CD8-positive, alpha-beta memory T cell (primary cell): ENCODE measurements at regions not wholly inside any gene's neighbourhood (a gene's known extent, or its start where the extent isn't known, plus 50 kb on each side); places are given as distances from the start of the nearest gene placed in this dataset.

ENCODE experiments used
- CTCF ChIA-PET: fragments of 350-600 bp; sonication (Branson Sonifier 250); formaldehyde crosslinking; loops from one replicate; lab custom pipeline; 2021; ENCODE audit warnings: antibody characterized with exemption; lab: Charles Lee
- POLR2A ChIA-PET: fragments of 350-600 bp; sonication (Branson Sonifier 250); formaldehyde crosslinking; loops from one replicate; lab custom pipeline; 2021; ENCODE audit warnings: antibody characterized with exemption; lab: Charles Lee
- DNase-seq, 5 donors: peaks; one replicate each; pipeline versions ENCODE4 v3.0.0 to v3.0.0-alpha.2; 2020 to 2022; ENCODE audit warnings: mixed read lengths in 1 of 5
- H3K27ac ChIP-seq: one replicate; pipeline ENCODE4 v1.7.0; 2013; ENCODE audit warnings: low read depth, mild to moderate bottlenecking, low read length, moderate library complexity
- H3K27me3 ChIP-seq: 2 replicates; pipeline ENCODE4 v1.7.0; 2013; ENCODE audit warnings: low read length, mild to moderate bottlenecking; ENCODE audit not compliant: insufficient read depth, poor library complexity, severe bottlenecking
- H3K36me3 ChIP-seq: 2 replicates; pipeline ENCODE4 v1.7.0; 2013; ENCODE audit warnings: mild to moderate bottlenecking, low read length, moderate library complexity; ENCODE audit not compliant: insufficient read depth
- H3K4me1 ChIP-seq: 2 replicates; pipeline ENCODE4 v1.7.0; 2013; ENCODE audit warnings: mild to moderate bottlenecking, low read length, moderate library complexity; ENCODE audit not compliant: insufficient read depth
- H3K4me3 ChIP-seq: 2 replicates; pipeline ENCODE4 v1.7.0; 2013; ENCODE audit warnings: mild to moderate bottlenecking, low read length
- H3K9me3 ChIP-seq: 2 replicates; pipeline ENCODE4 v1.7.0; 2013; ENCODE audit warnings: mild to moderate bottlenecking, low read length
- H3K27ac Mint-ChIP-seq, 8 donors: one replicate each; pipeline ENCODE4 v1.8.0; 2020 to 2021; ENCODE audit warnings: mixed read lengths in 8 of 8, mild to moderate bottlenecking in 6 of 8, inconsistent platforms in 3 of 8, moderate library complexity in 3 of 8
- H3K27me3 Mint-ChIP-seq, 2 donors: one replicate each; pipeline ENCODE4 v1.8.0; 2020 to 2021; ENCODE audit warnings: mixed read lengths in 2 of 2, mild to moderate bottlenecking in 1 of 2, moderate library complexity in 1 of 2
- H3K36me3 Mint-ChIP-seq, 3 donors: one replicate each; pipeline ENCODE4 v1.8.0; 2020 to 2021; ENCODE audit warnings: mixed read lengths in 3 of 3, inconsistent platforms in 1 of 3, mild to moderate bottlenecking in 1 of 3
- H3K4me1 Mint-ChIP-seq, 3 donors: one replicate each; pipeline ENCODE4 v1.8.0; 2020 to 2021; ENCODE audit warnings: mixed read lengths in 3 of 3, inconsistent platforms in 1 of 3, mild to moderate bottlenecking in 1 of 3
- H3K4me3 Mint-ChIP-seq, 7 donors: one replicate each; pipeline ENCODE4 v1.8.0; 2020 to 2021; ENCODE audit warnings: mixed read lengths in 7 of 7, mild to moderate bottlenecking in 6 of 7, moderate library complexity in 4 of 7, inconsistent platforms in 2 of 7
- H3K9me3 Mint-ChIP-seq, 5 donors: one replicate each; pipeline ENCODE4 v1.8.0; 2020 to 2022; ENCODE audit warnings: mixed read lengths in 5 of 5, mild to moderate bottlenecking in 3 of 5, moderate library complexity in 2 of 5, inconsistent platforms in 1 of 5

DNA sequence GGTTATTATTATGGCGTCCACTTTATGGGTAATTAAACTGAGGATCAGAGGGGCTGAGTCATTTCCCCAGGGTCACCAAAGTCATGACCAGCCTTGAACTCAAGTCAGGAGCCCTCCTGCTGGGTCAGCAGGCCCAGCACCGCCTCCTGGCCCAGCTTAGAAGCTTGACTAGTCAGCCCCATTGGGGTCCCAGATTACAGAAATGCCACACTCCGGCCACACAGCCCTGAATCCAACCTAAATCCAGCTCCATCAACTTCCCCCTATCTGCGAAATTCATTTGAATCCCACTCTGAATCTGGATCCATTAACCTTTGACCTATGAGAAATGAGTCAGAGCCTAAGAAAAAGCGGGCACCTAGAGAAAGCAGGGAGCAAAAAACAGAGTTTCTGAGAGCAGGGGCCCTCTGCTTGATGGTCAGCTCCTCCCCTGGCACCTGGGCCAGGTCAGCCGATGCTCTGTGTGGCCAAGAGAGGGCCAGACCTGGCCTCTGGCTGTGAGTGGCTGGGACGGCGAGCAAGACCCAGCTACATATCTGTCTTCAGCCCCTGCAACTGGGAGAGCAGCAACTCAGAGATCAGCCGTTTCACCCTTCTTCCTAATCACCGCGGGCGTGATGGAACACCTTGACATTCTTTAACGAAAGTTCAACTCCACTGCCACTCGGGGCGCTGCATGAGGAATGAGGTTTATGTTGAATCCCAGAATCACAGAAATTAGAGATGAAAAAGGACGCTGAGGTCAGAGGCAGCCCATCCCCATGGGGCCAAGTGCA, 196.1 kb downstream of the TRIM29 start:
- H3K27ac Mint-ChIP-seq: no peak overlapping the region
- H3K36me3 Mint-ChIP-seq: no peaks in the 10 kb centered on the region
- H3K9me3 ChIP-seq: no peaks in the 10 kb centered on the region
- H3K27me3 ChIP-seq: no peaks in the 10 kb centered on the region
- ChIA-PET CTCF (no interaction called here), POLR2A (no interaction called here)
- H3K4me3 ChIP-seq: no peak overlapping the region
- no peak overlapping the region for H3K27ac ChIP-seq
- no peak for DNase-seq
- no peak overlapping the region for H3K4me3 Mint-ChIP-seq
- H3K4me1 ChIP-seq: no peaks in the 10 kb centered on the region
- H3K27me3 Mint-ChIP-seq: peaks cover 12 to 53% of the 10 kb centered on the region in 2 donors
- no peaks in the 10 kb centered on the region for H3K4me1 Mint-ChIP-seq
- H3K9me3 Mint-ChIP-seq: no peaks in the 10 kb centered on the region
- no peaks in the 10 kb centered on the region for H3K36me3 ChIP-seq

GRCh38 chr11:119941171-119941570, 196.7 kb downstream of the TRIM29 start:
- no peaks in the 10 kb centered on the region for H3K36me3 ChIP-seq
- DNase-seq: no peak
- Mint-ChIP-seq H3K9me3 (no peaks in the 10 kb centered on the region), H3K4me3 (no peak overlapping the region), H3K27ac (no peak overlapping the region), H3K4me1 (no peaks in the 10 kb centered on the region), H3K27me3 (peaks cover 12 to 53% of the 10 kb centered on the region in 2 donors), H3K36me3 (no peaks in the 10 kb centered on the region)
- H3K27ac ChIP-seq: no peak overlapping the region
- no peaks in the 10 kb centered on the region for H3K4me1 ChIP-seq
- H3K4me3 ChIP-seq: no peak overlapping the region
- POLR2A ChIA-PET: no interaction called here
- CTCF ChIA-PET: no interaction called here
- H3K27me3 ChIP-seq: no peaks in the 10 kb centered on the region
- no peaks in the 10 kb centered on the region for H3K9me3 ChIP-seq

- H3K9me3 Mint-ChIP-seq: no peaks in the 10 kb centered on the region
These were observed 197.4 kb downstream of the TRIM29 start for GRCh38 chr11:119940401-119940976.

DNA sequence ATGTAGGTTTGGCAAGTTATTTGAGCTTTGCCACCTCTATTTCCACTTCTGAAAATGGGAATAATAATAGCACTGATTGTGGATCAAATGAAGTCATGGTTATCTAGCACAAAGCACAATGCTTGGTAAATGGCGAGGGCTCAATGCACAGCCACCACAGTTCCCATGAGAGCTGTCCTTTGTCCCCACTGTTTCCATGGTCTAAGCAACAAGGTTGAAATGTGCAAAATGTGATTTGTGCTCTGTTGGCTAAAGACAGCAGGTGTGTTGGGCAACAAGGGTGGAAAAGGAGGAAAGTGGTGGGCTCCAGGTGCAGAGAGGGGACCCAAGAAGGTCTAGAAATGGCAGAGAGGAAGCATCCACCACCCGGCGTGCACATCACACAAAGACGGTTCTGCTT, 200.5 kb downstream of the TRIM29 start:
- H3K4me1 ChIP-seq: no peaks in the 10 kb centered on the region
- no peaks in the 10 kb centered on the region for H3K9me3 ChIP-seq
- DNase-seq: no peak
- H3K36me3 Mint-ChIP-seq: no peaks in the 10 kb centered on the region
- peaks cover 5 to 42% of the 10 kb centered on the region in 2 donors for H3K27me3 Mint-ChIP-seq
- no peak overlapping the region for H3K4me3 ChIP-seq
- no peaks in the 10 kb centered on the region for H3K4me1 Mint-ChIP-seq
- no peaks in the 10 kb centered on the region for H3K9me3 Mint-ChIP-seq
- POLR2A ChIA-PET: no interaction called here
- no peaks in the 10 kb centered on the region for H3K36me3 ChIP-seq
- H3K27ac ChIP-seq: no peak overlapping the region
- H3K27ac Mint-ChIP-seq: peak overlapping the region in 1 of 8 donors; percentile 27
- H3K27me3 ChIP-seq: no peaks in the 10 kb centered on the region
- CTCF ChIA-PET: no interaction called here
- H3K4me3 Mint-ChIP-seq: no peak overlapping the region

More at GRCh38 chr11:119940401-119940976, 197.4 kb downstream of the TRIM29 start:
- Histone ChIP-seq H3K4me1 (no peaks in the 10 kb centered on the region), H3K27ac (no peak overlapping the region), H3K36me3 (no peaks in the 10 kb centered on the region), H3K9me3 (no peaks in the 10 kb centered on the region), H3K4me3 (no peak overlapping the region), H3K27me3 (no peaks in the 10 kb centered on the region)
- DNase-seq: no peak
- Mint-ChIP-seq H3K4me3 (no peak overlapping the region), H3K27me3 (peaks cover 12 to 48% of the 10 kb centered on the region in 2 donors), H3K4me1 (no peaks in the 10 kb centered on the region), H3K36me3 (no peaks in the 10 kb centered on the region), H3K27ac (no peak overlapping the region)
- CTCF ChIA-PET: no interaction called here
- POLR2A ChIA-PET: no interaction called here

DNA sequence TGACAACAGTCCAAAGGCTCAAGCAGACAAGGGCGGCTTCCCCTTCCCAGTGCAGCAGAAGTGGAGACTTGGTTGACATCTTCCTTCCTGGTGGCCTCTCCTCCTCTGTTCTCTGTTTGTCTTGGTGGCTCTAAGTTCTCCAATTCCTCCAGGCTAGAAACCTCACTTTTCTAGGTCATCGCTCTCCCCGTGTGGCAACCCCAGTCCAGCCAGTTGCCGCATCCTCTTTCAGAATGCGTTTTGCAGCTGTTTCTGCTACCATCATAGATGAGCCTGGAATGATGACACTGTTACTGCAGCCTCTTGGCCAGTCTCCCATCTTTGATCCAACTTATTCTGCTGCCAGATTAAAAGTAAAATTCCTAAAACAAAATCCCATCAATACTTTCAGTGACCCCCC, 201.5 kb downstream of the TRIM29 start:
- H3K9me3 Mint-ChIP-seq: no peaks in the 10 kb centered on the region
- DNase-seq: no peak
- ChIA-PET CTCF (no interaction called here), POLR2A (no interaction called here)
- H3K36me3 Mint-ChIP-seq: no peaks in the 10 kb centered on the region
- H3K4me1 Mint-ChIP-seq: no peaks in the 10 kb centered on the region
- Histone ChIP-seq H3K9me3 (no peaks in the 10 kb centered on the region), H3K4me1 (no peaks in the 10 kb centered on the region), H3K36me3 (no peaks in the 10 kb centered on the region), H3K27me3 (no peaks in the 10 kb centered on the region), H3K4me3 (no peak overlapping the region), H3K27ac (no peak overlapping the region)
- H3K4me3 Mint-ChIP-seq: no peak overlapping the region
- peaks cover 5 to 36% of the 10 kb centered on the region in 2 donors for H3K27me3 Mint-ChIP-seq
- H3K27ac Mint-ChIP-seq: no peak overlapping the region

DNA sequence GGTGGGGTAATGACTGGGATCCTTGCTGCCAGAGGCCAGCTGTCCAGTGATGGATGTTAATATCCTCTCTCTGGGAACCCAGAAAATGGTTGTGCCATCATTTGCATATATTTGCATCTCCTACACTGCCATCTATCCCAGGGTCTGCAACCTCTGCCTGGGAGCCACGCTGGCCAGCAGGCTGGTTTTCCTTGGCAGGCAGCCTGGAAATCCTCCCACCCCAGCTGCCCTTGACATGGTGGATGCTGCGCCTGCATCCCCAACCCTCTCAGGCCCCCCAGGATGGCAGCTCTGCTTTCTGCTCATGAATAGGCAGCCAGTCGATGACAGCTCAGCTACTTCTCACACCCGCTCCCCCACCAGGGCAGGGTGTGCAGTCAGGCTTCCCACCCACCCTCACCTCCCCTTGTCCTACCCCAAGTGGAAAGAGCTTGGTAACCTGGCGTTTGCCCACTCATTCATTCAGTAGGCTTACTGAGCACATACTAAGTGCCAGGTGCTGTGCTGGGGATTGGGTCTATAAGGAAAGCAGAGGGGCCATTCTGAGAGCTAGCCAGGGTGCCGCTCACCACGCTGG, 202.5 kb downstream of the TRIM29 start:
- H3K4me1 ChIP-seq: no peaks in the 10 kb centered on the region
- Mint-ChIP-seq H3K27ac (no peak overlapping the region), H3K9me3 (peaks cover 0 to 2% (median 0%) of the 10 kb centered on the region in 5 donors), H3K4me1 (no peaks in the 10 kb centered on the region), H3K4me3 (no peak overlapping the region), H3K36me3 (no peaks in the 10 kb centered on the region), H3K27me3 (peaks cover 4 to 40% of the 10 kb centered on the region in 2 donors)
- no peak overlapping the region for H3K27ac ChIP-seq
- CTCF ChIA-PET: no interaction called here
- no peaks in the 10 kb centered on the region for H3K36me3 ChIP-seq
- no peak overlapping the region for H3K4me3 ChIP-seq
- no peak for DNase-seq
- POLR2A ChIA-PET: no interaction called here
- no peaks in the 10 kb centered on the region for H3K27me3 ChIP-seq
- no peaks in the 10 kb centered on the region for H3K9me3 ChIP-seq

GRCh38 chr11:119934866-119935265, 203.0 kb downstream of the TRIM29 start:
- Mint-ChIP-seq H3K36me3 (no peaks in the 10 kb centered on the region), H3K27ac (no peak overlapping the region), H3K4me1 (no peaks in the 10 kb centered on the region), H3K4me3 (no peak overlapping the region), H3K27me3 (peaks cover 4 to 36% of the 10 kb centered on the region in 2 donors), H3K9me3 (peaks cover 0 to 2% (median 0%) of the 10 kb centered on the region in 5 donors)
- Histone ChIP-seq H3K27me3 (no peaks in the 10 kb centered on the region), H3K27ac (no peak overlapping the region), H3K9me3 (no peaks in the 10 kb centered on the region), H3K4me1 (no peaks in the 10 kb centered on the region), H3K4me3 (no peak overlapping the region), H3K36me3 (no peaks in the 10 kb centered on the region)
- CTCF ChIA-PET: no interaction called here
- POLR2A ChIA-PET: no interaction called here
- DNase-seq: no peak

DNA sequence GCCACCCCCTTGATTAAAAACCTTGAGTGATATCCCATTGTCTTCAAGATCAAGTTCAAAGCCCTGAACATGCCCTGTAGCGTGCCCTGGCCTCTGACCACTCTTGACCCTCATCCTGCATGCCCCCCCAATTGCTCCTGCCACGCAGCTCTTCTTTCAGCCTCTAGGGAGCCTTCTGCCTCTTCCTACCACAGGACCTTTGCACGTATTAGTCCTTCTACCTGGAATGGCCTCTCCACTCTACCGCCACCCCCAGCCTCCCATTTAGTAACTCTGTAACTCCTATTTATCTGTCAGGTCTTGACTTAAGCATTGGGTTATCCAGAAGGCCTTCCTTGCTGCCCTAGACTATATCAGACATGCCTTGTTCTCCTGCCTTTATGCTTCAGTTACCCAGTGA, 203.6 kb downstream of the TRIM29 start:
- no peak overlapping the region for H3K4me3 Mint-ChIP-seq
- DNase-seq: no peak
- no peak overlapping the region for H3K27ac Mint-ChIP-seq
- peaks cover 4 to 33% of the 10 kb centered on the region in 2 donors for H3K27me3 Mint-ChIP-seq
- no peaks in the 10 kb centered on the region for H3K27me3 ChIP-seq
- CTCF ChIA-PET: no interaction called here
- no peak overlapping the region for H3K4me3 ChIP-seq
- peaks cover 0 to 2% (median 0%) of the 10 kb centered on the region in 5 donors for H3K9me3 Mint-ChIP-seq
- POLR2A ChIA-PET: no interaction called here
- no peaks in the 10 kb centered on the region for H3K36me3 ChIP-seq
- no peak overlapping the region for H3K27ac ChIP-seq
- H3K4me1 ChIP-seq: no peaks in the 10 kb centered on the region
- no peaks in the 10 kb centered on the region for H3K36me3 Mint-ChIP-seq
- no peaks in the 10 kb centered on the region for H3K9me3 ChIP-seq
- no peaks in the 10 kb centered on the region for H3K4me1 Mint-ChIP-seq
